ENCODE measurements at regions not wholly inside any gene's neighbourhood (a gene's known extent, or its start where the extent isn't known, plus 50 kb on each side); places are given as distances from the start of the nearest gene placed in this dataset.

GRCh38 chr1:74818661-74819456 lies 85.9 kb downstream of the TYW3 start:
- no peak for TF ChIP-seq GATA2 (IDR thresholded peaks at IDR 0.05; ENCODE audit: low read depth, low read length)
- TF ChIP-seq GATA3 (IDR thresholded peaks at IDR 0.05; ENCODE audit: low read depth, low read length): no peak

Measured in SH-SY5Y (cell line).